ENCODE measurements at regions not wholly inside any gene's neighbourhood (a gene's known extent, or its start where the extent isn't known, plus 50 kb on each side); places are given as distances from the start of the nearest gene placed in this dataset.

DNA sequence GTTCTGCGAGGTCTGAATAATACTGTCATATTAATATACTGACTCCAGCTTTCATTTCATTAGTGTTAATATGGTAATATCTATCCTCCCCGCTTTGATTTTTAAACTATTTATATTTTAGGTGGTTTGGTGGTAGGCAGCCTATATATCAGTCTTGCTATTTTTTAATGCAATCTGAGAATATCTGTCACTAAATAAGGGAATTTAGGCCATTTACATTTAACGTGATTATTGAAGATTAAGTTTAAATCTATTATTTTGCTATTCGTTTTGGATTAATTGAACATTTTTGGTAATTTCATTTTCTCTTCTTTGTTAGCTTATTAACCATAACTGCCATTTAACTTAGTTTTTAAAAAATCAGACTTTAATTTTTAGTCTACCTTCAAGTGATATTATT lies 247.7 kb upstream of the PMFBP1 start:
- Histone ChIP-seq H3K4me3 (ENCODE audit: low read length) (no peak overlapping the region), H3K4me1 (ENCODE audit: control insufficient read depth, insufficient read depth, low read length) (no peaks in the 10 kb centered on the region), H3K27me3 (ENCODE audit: control insufficient read depth, insufficient read depth, low read length) (no peaks in the 10 kb centered on the region), H3K27ac (ENCODE audit: low read length) (no peak overlapping the region), H3K36me3 (ENCODE audit: control insufficient read depth, insufficient read depth, low read length) (no peaks in the 10 kb centered on the region), H3K9me3 (ENCODE audit: control insufficient read depth, insufficient read depth, low read length) (peaks cover 3% of the 10 kb centered on the region)
- peaks cover 0 to 3% of the 10 kb centered on the region in 2 donors for H3K27me3 Mint-ChIP-seq (ENCODE audit: low read depth in 2 of 2)
- WGBS (ENCODE audit: insufficient coverage), result no CpG with 5 or more reads among the region's 4 CpGs
- DNase-seq, result no peak
- H3K4me3 Mint-ChIP-seq, result no peak overlapping the region
- peaks cover 28% of the 10 kb centered on the region for H3K36me3 Mint-ChIP-seq
- H3K9me3 Mint-ChIP-seq, result peaks cover 7 to 10% of the 10 kb centered on the region in 2 donors
- TF ChIP-seq, protein P1, sequence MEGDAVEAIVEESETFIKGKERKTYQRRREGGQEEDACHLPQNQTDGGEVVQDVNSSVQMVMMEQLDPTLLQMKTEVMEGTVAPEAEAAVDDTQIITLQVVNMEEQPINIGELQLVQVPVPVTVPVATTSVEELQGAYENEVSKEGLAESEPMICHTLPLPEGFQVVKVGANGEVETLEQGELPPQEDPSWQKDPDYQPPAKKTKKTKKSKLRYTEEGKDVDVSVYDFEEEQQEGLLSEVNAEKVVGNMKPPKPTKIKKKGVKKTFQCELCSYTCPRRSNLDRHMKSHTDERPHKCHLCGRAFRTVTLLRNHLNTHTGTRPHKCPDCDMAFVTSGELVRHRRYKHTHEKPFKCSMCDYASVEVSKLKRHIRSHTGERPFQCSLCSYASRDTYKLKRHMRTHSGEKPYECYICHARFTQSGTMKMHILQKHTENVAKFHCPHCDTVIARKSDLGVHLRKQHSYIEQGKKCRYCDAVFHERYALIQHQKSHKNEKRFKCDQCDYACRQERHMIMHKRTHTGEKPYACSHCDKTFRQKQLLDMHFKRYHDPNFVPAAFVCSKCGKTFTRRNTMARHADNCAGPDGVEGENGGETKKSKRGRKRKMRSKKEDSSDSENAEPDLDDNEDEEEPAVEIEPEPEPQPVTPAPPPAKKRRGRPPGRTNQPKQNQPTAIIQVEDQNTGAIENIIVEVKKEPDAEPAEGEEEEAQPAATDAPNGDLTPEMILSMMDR (IDR thresholded peaks at IDR 0.05), result no peak
- intact Hi-C loops (cut with micrococcal nuclease), result no loop called here
- peaks cover 4 to 7% of the 10 kb centered on the region in 2 donors for H3K4me1 Mint-ChIP-seq
- no peak overlapping the region for H3K27ac Mint-ChIP-seq
- ATAC-seq, result no peak

DNA sequence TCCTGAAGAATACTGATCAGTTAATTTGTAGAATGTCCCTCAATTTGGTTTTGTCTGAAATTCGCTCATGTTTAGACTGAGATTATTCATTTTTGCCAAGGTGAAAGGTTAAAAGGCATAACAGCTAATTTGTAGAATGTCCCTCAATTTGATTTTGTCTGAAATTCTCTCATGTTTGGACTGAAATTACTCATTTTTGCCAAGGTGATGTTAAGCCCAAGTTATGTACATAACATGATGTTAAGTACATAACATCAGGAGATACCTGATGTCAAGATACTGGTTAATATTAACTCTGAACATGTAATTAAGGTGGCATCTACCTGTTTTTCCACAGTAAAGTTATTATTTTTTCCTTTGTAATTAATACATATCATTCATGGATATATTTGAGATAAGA lies 243.4 kb upstream of the PMFBP1 start:
- intact Hi-C loops (cut with micrococcal nuclease), result no loop called here
- H3K4me3 Mint-ChIP-seq, result no peak overlapping the region
- H3K27ac Mint-ChIP-seq, result no peak overlapping the region
- 65% methylated on average over 1 of the region's 1 CpG for WGBS (ENCODE audit: insufficient coverage)
- peaks cover 4 to 7% of the 10 kb centered on the region in 2 donors for H3K4me1 Mint-ChIP-seq
- Histone ChIP-seq H3K4me1 (ENCODE audit: control insufficient read depth, insufficient read depth, low read length) (no peaks in the 10 kb centered on the region), H3K27ac (ENCODE audit: low read length) (no peak overlapping the region), H3K36me3 (ENCODE audit: control insufficient read depth, insufficient read depth, low read length) (no peaks in the 10 kb centered on the region), H3K27me3 (ENCODE audit: control insufficient read depth, insufficient read depth, low read length) (no peaks in the 10 kb centered on the region), H3K4me3 (ENCODE audit: low read length) (no peak overlapping the region), H3K9me3 (ENCODE audit: control insufficient read depth, insufficient read depth, low read length) (no peaks in the 10 kb centered on the region)
- no peak for ATAC-seq
- H3K36me3 Mint-ChIP-seq, result no peaks in the 10 kb centered on the region
- no peaks in the 10 kb centered on the region for H3K27me3 Mint-ChIP-seq (ENCODE audit: low read depth in 2 of 2)
- DNase-seq, result no peak
- TF ChIP-seq, protein P1 (IDR thresholded peaks at IDR 0.05), result no peak
- peaks cover 0 to 4% of the 10 kb centered on the region in 2 donors for H3K9me3 Mint-ChIP-seq

DNA sequence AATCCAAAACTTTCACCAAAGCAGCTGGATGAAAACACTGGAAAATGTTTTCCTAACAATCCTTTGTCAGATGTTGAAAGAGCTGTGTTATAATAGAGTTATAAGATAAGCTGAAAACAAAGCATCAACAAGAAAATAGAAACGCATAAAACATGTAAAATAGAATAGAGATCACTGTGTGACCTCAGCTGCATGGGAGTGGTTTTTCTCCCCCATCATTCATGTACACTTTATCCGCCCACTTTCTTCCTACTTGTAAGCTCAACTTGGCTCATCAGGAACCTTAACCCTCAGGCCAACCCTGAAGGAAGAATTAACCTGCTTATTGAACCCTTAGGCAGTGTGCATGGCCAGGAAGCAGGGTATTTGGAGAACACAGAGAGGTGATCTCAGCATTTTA lies 238.5 kb upstream of the PMFBP1 start:
- Histone ChIP-seq H3K4me3 (ENCODE audit: low read length) (no peak overlapping the region), H3K4me1 (ENCODE audit: control insufficient read depth, insufficient read depth, low read length) (no peaks in the 10 kb centered on the region), H3K27ac (ENCODE audit: low read length) (no peak overlapping the region), H3K9me3 (ENCODE audit: control insufficient read depth, insufficient read depth, low read length) (no peaks in the 10 kb centered on the region), H3K27me3 (ENCODE audit: control insufficient read depth, insufficient read depth, low read length) (no peaks in the 10 kb centered on the region), H3K36me3 (ENCODE audit: control insufficient read depth, insufficient read depth, low read length) (no peaks in the 10 kb centered on the region)
- H3K27me3 Mint-ChIP-seq (ENCODE audit: low read depth in 2 of 2), result no peaks in the 10 kb centered on the region
- WGBS (ENCODE audit: insufficient coverage), result 86% methylated on average over 1 of the region's 2 CpGs
- H3K9me3 Mint-ChIP-seq, result peaks cover 0 to 4% of the 10 kb centered on the region in 2 donors
- H3K4me1 Mint-ChIP-seq, result no peaks in the 10 kb centered on the region
- ATAC-seq, result no peak
- no peak for DNase-seq
- TF ChIP-seq, protein P1 (IDR thresholded peaks at IDR 0.05), result no peak
- no peak overlapping the region for H3K4me3 Mint-ChIP-seq
- no peak overlapping the region for H3K27ac Mint-ChIP-seq
- no peaks in the 10 kb centered on the region for H3K36me3 Mint-ChIP-seq
- intact Hi-C loops (cut with micrococcal nuclease), result no loop called here

DNA sequence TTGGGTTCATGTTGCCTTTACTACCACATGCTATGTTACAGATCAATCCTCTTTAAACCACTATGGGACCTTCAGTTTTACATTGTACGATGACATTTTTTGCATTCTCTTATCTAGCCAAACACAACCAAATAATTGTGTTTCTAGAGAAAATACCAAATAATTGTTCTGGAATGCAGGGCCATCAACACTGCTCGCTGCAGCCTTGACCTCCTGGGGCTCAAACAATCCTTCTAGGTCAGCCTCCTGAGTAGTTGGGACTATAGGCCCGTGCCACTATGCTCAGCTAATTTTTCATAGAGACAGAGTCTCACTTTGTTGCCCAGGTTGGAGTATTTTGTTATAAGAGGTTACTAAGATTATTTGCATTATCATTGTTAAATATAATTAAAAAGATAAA lies 237.5 kb upstream of the PMFBP1 start:
- Histone ChIP-seq H3K9me3 (ENCODE audit: control insufficient read depth, insufficient read depth, low read length) (no peaks in the 10 kb centered on the region), H3K4me3 (ENCODE audit: low read length) (no peak overlapping the region), H3K27ac (ENCODE audit: low read length) (no peak overlapping the region), H3K36me3 (ENCODE audit: control insufficient read depth, insufficient read depth, low read length) (no peaks in the 10 kb centered on the region), H3K4me1 (ENCODE audit: control insufficient read depth, insufficient read depth, low read length) (no peaks in the 10 kb centered on the region), H3K27me3 (ENCODE audit: control insufficient read depth, insufficient read depth, low read length) (no peaks in the 10 kb centered on the region)
- no peaks in the 10 kb centered on the region for H3K4me1 Mint-ChIP-seq
- DNase-seq (no peak), ATAC-seq (no peak)
- H3K4me3 Mint-ChIP-seq, result no peak overlapping the region
- WGBS (ENCODE audit: insufficient coverage), result 95% methylated on average over 3 of the region's 3 CpGs
- intact Hi-C loops (cut with micrococcal nuclease), result no loop called here
- peaks cover 0 to 2% of the 10 kb centered on the region in 2 donors for H3K9me3 Mint-ChIP-seq
- no peaks in the 10 kb centered on the region for H3K36me3 Mint-ChIP-seq
- no peaks in the 10 kb centered on the region for H3K27me3 Mint-ChIP-seq (ENCODE audit: low read depth in 2 of 2)
- TF ChIP-seq, protein P1 (IDR thresholded peaks at IDR 0.05), result no peak
- no peak overlapping the region for H3K27ac Mint-ChIP-seq
